HG02840 (cell line): ENCODE measurements at regions not wholly inside any gene's neighbourhood (a gene's known extent, or its start where the extent isn't known, plus 50 kb on each side); places are given as distances from the start of the nearest gene placed in this dataset.

Experiments
- ATAC-seq: cut with Tn5 transposase; IDR thresholded peaks from one replicate; pipeline ENCODE4 v1.9.1; 2021; ENCODE audit warnings: mild to moderate bottlenecking, moderate library complexity, moderate number of reproducible peaks; ENCODE audit not compliant: unreplicated experiment, low FRiP score

GRCh38 chr6:163683105-163683622 is 268.6 kb downstream of the QKI start:
- ATAC-seq, result no peak

- no peak for ATAC-seq
These were observed 265.2 kb downstream of the QKI start for GRCh38 chr6:163679753-163680152.

GRCh38 chr6:163679012-163679660 is 264.6 kb downstream of the QKI start:
- no peak for ATAC-seq

- no peak for ATAC-seq
These were observed 261.1 kb downstream of the QKI start for GRCh38 chr6:163675611-163676010.

- ATAC-seq, result no peak
These were observed 258.2 kb downstream of the QKI start for GRCh38 chr6:163672710-163673109.

- no peak for ATAC-seq
These were observed 257.3 kb downstream of the QKI start for GRCh38 chr6:163671791-163672190.

GRCh38 chr6:163671355-163671754 is 256.8 kb downstream of the QKI start:
- ATAC-seq, result no peak

- ATAC-seq, result no peak
These were observed 255.8 kb downstream of the QKI start for GRCh38 chr6:163670336-163670735.

- peak; percentile 58 for ATAC-seq
These were observed 253.5 kb downstream of the QKI start for GRCh38 chr6:163668061-163668426.

GRCh38 chr6:163667372-163668060 is 253.0 kb downstream of the QKI start:
- peak; percentile 95 for ATAC-seq

GRCh38 chr6:163665464-163665863 is 250.9 kb downstream of the QKI start:
- ATAC-seq, result no peak

GRCh38 chr6:163663575-163663974 is 249.1 kb downstream of the QKI start:
- no peak for ATAC-seq

GRCh38 chr6:163662604-163663225 is 248.2 kb downstream of the QKI start:
- ATAC-seq, result no peak

- peak; percentile 71 for ATAC-seq
These were observed 246.8 kb downstream of the QKI start for GRCh38 chr6:163661272-163661671.

GRCh38 chr6:163659803-163660202 is 245.3 kb downstream of the QKI start:
- ATAC-seq, result no peak

- ATAC-seq, result no peak
These were observed 241.0 kb downstream of the QKI start for GRCh38 chr6:163655217-163656121.

- no peak for ATAC-seq
These were observed 237.6 kb downstream of the QKI start for GRCh38 chr6:163651915-163652668.

GRCh38 chr6:163651426-163651825 is 236.9 kb downstream of the QKI start:
- no peak for ATAC-seq

GRCh38 chr6:163648868-163649267 is 234.3 kb downstream of the QKI start:
- ATAC-seq, result no peak

GRCh38 chr6:163647624-163648023 is 233.1 kb downstream of the QKI start:
- ATAC-seq, result no peak
